ENCODE measurements at regions not wholly inside any gene's neighbourhood (a gene's known extent, or its start where the extent isn't known, plus 50 kb on each side); places are given as distances from the start of the nearest gene placed in this dataset.

DNA sequence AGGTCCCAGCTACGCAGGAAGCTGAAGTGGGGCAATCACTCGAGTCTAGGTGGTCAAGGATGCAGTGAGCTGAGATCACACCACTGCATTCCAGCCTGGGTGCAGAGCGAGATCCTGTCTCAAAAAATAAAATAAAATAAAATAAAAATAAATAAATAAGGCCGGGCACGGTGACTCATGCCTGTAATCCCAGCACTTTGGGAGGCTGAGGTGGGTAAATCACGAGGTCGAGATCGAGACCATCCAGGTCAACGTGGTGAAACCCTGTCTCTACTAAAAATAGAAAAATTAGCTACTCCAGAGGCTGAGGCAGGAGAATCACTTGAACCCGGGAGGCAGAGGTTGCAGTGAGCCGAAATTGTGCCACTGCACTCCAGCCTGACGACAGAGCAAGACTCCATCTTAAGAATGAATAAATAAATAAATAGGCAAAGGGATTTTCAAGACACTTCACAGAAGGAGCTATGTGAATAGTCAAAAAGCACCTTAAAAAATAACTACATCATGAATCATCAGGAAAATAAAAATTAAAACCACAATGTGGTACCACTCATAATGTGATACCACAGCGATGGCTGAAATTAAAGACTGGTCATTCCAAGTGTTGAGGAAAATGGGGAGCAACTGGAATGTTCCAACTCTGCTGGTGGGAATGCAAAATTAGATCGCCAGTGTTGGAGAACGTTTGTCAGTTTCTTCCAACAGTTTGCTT lies 92.9 kb upstream of the TBX3 start (continued):
- TF ChIP-seq GABPA (IDR thresholded peaks at IDR 0.05; ENCODE audit: borderline replicate concordance, insufficient read depth, low read length): no peak
- no peak for TF ChIP-seq ATF3 (IDR thresholded peaks at IDR 0.05; ENCODE audit: insufficient read depth, low read depth, low read length)
- no peak for TF ChIP-seq SP2 (IDR thresholded peaks at IDR 0.05; ENCODE audit: low read length)
- TF ChIP-seq CHD1 (IDR thresholded peaks at IDR 0.05; ENCODE audit: low read depth, low read length): no peak

Measured in H1 (cell line).